ENCODE measurements at regions not wholly inside any gene's neighbourhood (a gene's known extent, or its start where the extent isn't known, plus 50 kb on each side); places are given as distances from the start of the nearest gene placed in this dataset.

GRCh38 chr15:39086641-39087040 is 494.2 kb upstream of the THBS1 start:
- Histone ChIP-seq H3K79me2 (ENCODE audit: control insufficient read depth in 1 of 2, insufficient read depth in 2 of 2, low read length in 2 of 2) (no peaks in the 10 kb centered on the region), H4K91ac (replicated peaks; ENCODE audit: insufficient read length, low read length) (no peak overlapping the region), H2AK5ac (ENCODE audit: low read depth, low read length) (no peak overlapping the region), H3K27ac (ENCODE audit: low read depth, low read length) (no peak overlapping the region), H3K9me3 (ENCODE audit: insufficient read depth in 2 of 2, low read depth in 1 of 2, low read length in 1 of 2) (no peaks in the 10 kb centered on the region), H3K4me3 (ENCODE audit: extremely low read depth in 1 of 4, insufficient read depth in 2 of 4, low read depth in 3 of 4, low read length in 4 of 4) (no peak overlapping the region), H4K5ac (ENCODE audit: insufficient read length, low read depth, low read length) (no peak overlapping the region), H3K79me1 (ENCODE audit: low read depth, low read length) (no peaks in the 10 kb centered on the region), H4K8ac (ENCODE audit: extremely low read depth, insufficient read depth, low read length) (no peak overlapping the region), H3K4me2 (ENCODE audit: insufficient read depth in 1 of 2, low read depth in 2 of 2, low read length in 2 of 2) (no peak overlapping the region), H2BK12ac (ENCODE audit: low read depth, low read length) (no peak overlapping the region), H2BK120ac (replicated peaks; ENCODE audit: low read depth, low read length) (no peak overlapping the region), H3K9ac (replicated peaks in 1 of 4; ENCODE audit: extremely low read depth in 1 of 4, low read depth in 3 of 4, low read length in 3 of 4) (no peak overlapping the region), H3K4me1 (replicated peaks in 1 of 4; ENCODE audit: control insufficient read depth in 3 of 4, insufficient read depth in 4 of 4, low read length in 3 of 4) (peaks cover 0 to 2% (median 0%) of the 10 kb centered on the region in 4 experiments; a peak in 3 of 7 replicates), H3K27me3 (replicated peaks in 1 of 4; ENCODE audit: control insufficient read depth in 3 of 4, extremely low read depth in 1 of 4, insufficient read depth in 3 of 4, low read length in 3 of 4) (no peaks in the 10 kb centered on the region), H2BK15ac (ENCODE audit: low read length) (no peak overlapping the region), H3K23ac (ENCODE audit: insufficient read length) (no peak overlapping the region), H3K23me2 (ENCODE audit: low read depth, low read length) (no peaks in the 10 kb centered on the region), H3K36me3 (ENCODE audit: control insufficient read depth in 2 of 4, insufficient read depth in 4 of 4, low read length in 3 of 4) (no peaks in the 10 kb centered on the region), H3K14ac (ENCODE audit: insufficient read length) (no peak overlapping the region), H3K18ac (ENCODE audit: extremely low read depth, low read length) (no peak overlapping the region), H2BK5ac (ENCODE audit: low read depth, low read length) (no peak overlapping the region), H2BK20ac (ENCODE audit: low read length) (no peak overlapping the region), H4K20me1 (replicated peaks in 1 of 2; ENCODE audit: control insufficient read depth in 1 of 2, insufficient read depth in 2 of 2, low read length in 2 of 2) (no peaks in the 10 kb centered on the region), H2AFZ (ENCODE audit: low read length) (0 out of 2 replicates have a peak overlapping the region, but pooled peaks have one; percentile 30), H3K56ac (replicated peaks; ENCODE audit: insufficient read length, low read depth, low read length) (no peak overlapping the region), H3K4ac (replicated peaks; ENCODE audit: insufficient read length, low read depth, low read length) (no peak overlapping the region)
- DNase-seq (ENCODE audit: low read depth in 1 of 2, low spot score in 2 of 2) (no peak), FAIRE-seq (no peak)
- TF ChIP-seq BACH1 (IDR thresholded peaks at IDR 0.05; ENCODE audit: low read length) = no peak
- TF ChIP-seq EZH2 (IDR thresholded peaks at IDR 0.05; ENCODE audit: low read depth, low read length, severe bottlenecking) = no peak
- TF ChIP-seq RFX5 (IDR thresholded peaks at IDR 0.05; ENCODE audit: borderline replicate concordance, low read depth, low read length) = no peak
- no peak for TF ChIP-seq FOSL1 (IDR thresholded peaks at IDR 0.05; ENCODE audit: insufficient read depth, low read depth, low read length)
- no peak for TF ChIP-seq BRCA1 (IDR thresholded peaks at IDR 0.05; ENCODE audit: low read depth, low read length)
- TF ChIP-seq KDM1A (IDR thresholded peaks at IDR 0.05; ENCODE audit: borderline replicate concordance, low read length) = no peak
- TF ChIP-seq RBBP5 (IDR thresholded peaks at IDR 0.05; ENCODE audit: borderline replicate concordance, low read depth, low read length) = no peak
- no peak for TF ChIP-seq ZNF274 (IDR thresholded peaks at IDR 0.05; ENCODE audit: borderline replicate concordance, extremely low read depth, low read length)
- no peak for TF ChIP-seq RXRA (IDR thresholded peaks at IDR 0.05; ENCODE audit: insufficient read depth, low read depth, low read length)
- TF ChIP-seq TAF1 (IDR thresholded peaks at IDR 0.05; ENCODE audit: low read depth, low read length) = no peak
- POLR2A ChIA-PET (ENCODE audit: partially characterized antibody) = no interaction called here
- WGBS, 2 experiments (ENCODE audit: extremely low coverage in 1 of 2, insufficient coverage in 1 of 2, insufficient read length in 1 of 2, insufficient replicate concordance in 2 of 2, low coverage in 1 of 2, low lambda C conversion rate in 2 of 2, missing lambda C conversion rate in 1 of 2) = 80% methylated on average over 5 of the region's 5 CpGs; no CpG with 5 or more reads in 1 of the 2 experiments
- CTCF ChIA-PET (ENCODE audit: partially characterized antibody) = no interaction called here
